ENCODE measurements at regions not wholly inside any gene's neighbourhood (a gene's known extent, or its start where the extent isn't known, plus 50 kb on each side); places are given as distances from the start of the nearest gene placed in this dataset.

DNA sequence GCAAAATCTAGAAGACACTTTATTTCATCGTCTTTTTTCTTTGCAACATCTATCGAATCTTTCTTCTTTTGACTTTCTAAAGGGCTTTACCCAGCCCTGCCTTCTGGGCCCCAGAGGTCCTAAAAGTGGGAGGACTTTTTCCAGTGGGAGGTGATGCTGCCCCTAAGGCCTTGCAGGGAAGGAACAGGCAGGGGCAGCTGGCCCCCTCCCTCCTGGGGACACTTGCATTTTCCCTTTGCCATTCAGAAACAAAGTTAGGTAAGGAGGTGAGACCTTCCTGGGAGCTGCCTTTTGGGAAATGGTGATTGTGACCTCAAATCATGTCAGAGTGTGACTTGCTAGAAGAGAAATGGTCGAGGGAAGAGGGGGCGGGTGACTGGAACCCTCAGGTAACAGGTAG, 132.7 kb downstream of the GLI2 start:
- H3K4me3 ChIP-seq (ENCODE audit: low read depth, low read length) = no peak overlapping the region

GRCh38 chr2:120869036-120869729, 133.5 kb downstream of the GLI2 start:
- DNase-seq (ENCODE audit: low read depth) = no peak
- TF ChIP-seq, protein P1, sequence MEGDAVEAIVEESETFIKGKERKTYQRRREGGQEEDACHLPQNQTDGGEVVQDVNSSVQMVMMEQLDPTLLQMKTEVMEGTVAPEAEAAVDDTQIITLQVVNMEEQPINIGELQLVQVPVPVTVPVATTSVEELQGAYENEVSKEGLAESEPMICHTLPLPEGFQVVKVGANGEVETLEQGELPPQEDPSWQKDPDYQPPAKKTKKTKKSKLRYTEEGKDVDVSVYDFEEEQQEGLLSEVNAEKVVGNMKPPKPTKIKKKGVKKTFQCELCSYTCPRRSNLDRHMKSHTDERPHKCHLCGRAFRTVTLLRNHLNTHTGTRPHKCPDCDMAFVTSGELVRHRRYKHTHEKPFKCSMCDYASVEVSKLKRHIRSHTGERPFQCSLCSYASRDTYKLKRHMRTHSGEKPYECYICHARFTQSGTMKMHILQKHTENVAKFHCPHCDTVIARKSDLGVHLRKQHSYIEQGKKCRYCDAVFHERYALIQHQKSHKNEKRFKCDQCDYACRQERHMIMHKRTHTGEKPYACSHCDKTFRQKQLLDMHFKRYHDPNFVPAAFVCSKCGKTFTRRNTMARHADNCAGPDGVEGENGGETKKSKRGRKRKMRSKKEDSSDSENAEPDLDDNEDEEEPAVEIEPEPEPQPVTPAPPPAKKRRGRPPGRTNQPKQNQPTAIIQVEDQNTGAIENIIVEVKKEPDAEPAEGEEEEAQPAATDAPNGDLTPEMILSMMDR (IDR thresholded peaks at IDR 0.05; ENCODE audit: control insufficient read depth, extremely low read depth, insufficient read depth) = no peak
- no peak overlapping the region for H3K4me3 ChIP-seq (ENCODE audit: low read depth, low read length)

More for the DNA sequence above, 132.7 kb downstream of the GLI2 start:
- TF ChIP-seq, protein P1 (IDR thresholded peaks at IDR 0.05; ENCODE audit: control insufficient read depth, extremely low read depth, insufficient read depth) = no peak
- DNase-seq (ENCODE audit: low read depth) = no peak

- TF ChIP-seq, protein P1 (IDR thresholded peaks at IDR 0.05; ENCODE audit: control insufficient read depth, extremely low read depth, insufficient read depth) = no peak
- H3K4me3 ChIP-seq (ENCODE audit: low read depth, low read length) = no peak overlapping the region
Measured at GRCh38 chr2:120869730-120870466, 134.2 kb downstream of the GLI2 start.

DNA sequence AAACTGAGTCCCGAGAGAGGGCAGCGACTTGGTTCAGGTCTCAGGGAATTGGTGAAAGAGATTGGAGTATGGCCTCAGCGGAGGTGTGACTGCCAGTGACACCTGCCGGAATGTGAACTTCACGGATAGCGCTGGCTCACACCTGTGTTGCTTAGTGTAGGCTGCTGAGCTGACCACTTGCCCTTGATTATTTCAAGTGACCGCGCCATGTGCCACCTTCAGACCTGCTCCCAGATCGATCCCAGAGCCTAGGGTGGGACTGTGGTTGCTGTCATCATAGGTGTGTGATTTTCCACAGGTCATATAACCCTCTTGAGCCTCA, 134.8 kb downstream of the GLI2 start:
- TF ChIP-seq, protein P1 (IDR thresholded peaks at IDR 0.05; ENCODE audit: control insufficient read depth, extremely low read depth, insufficient read depth) = no peak
- no peak overlapping the region for H3K4me3 ChIP-seq (ENCODE audit: low read depth, low read length)
- no peak for DNase-seq (ENCODE audit: low read depth)

More at GRCh38 chr2:120869730-120870466, 134.2 kb downstream of the GLI2 start:
- DNase-seq (ENCODE audit: low read depth) = no peak

DNA sequence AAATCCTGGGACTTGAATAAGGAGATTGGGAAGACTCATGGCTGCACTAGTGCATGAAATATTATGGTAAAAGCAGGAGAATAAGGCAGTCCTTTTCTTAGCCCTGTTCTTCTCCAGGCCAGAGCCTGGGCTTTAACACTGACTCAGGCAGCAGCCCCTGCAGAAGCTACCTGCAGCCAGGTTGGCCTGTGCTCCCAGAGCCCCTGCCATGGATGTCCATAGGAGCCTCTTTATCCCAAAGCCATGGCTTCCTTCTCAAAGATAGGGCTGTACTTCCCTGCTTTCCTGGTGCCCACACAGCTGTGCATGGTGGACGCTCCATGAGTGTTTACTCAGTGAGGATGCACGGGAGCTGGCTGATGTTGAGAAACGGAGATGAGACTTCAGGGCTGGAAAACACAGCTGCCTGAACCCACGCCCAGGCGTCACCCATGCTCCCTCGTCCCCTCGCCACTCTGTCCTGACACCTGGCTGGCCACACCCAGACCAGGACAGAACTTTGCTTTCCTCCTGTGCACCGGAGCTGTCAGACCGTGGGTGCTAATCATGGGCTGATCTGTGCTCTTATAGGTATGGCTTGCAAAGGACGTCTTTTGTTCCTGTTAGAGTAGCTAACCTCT, 135.5 kb downstream of the GLI2 start:
- DNase-seq (ENCODE audit: low read depth) = no peak
- TF ChIP-seq, protein P1 (IDR thresholded peaks at IDR 0.05; ENCODE audit: control insufficient read depth, extremely low read depth, insufficient read depth) = no peak
- no peak overlapping the region for H3K4me3 ChIP-seq (ENCODE audit: low read depth, low read length)

DNA sequence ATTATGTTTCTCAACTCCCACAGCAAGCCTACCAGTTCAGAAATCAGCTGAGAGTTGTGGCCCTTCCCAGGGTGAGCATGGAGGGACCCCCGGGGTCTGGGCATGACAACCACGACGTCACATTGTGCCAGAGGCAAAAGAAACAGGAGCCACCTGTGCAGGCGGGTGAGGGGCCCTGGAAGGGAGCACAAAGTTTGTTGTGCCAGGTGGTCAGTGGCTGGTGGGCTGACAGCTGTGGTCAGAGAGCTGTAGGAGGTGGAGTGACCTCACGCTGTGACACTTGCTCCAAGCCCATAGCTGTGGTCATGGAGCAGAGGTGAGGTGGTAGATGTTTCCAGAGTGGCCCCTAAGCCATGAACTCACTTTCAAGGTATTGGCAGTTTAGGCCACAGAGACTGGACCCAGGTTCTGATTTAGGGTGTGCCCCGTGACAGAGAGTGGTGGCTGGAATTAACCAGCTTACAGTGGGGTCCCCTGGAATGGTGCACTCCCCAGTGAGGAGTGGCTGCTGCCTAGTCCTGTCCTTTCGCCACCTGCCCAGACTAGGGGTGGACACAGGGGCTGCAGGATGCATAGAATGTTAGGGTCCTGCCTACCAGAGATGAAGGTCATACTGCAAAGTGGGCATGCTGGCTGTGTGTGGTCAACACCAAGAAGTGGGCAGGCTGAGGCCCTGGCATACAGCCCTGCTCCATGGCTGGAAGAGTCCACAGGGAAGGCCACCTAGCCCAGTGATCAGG, 136.4 kb downstream of the GLI2 start:
- no peak overlapping the region for H3K4me3 ChIP-seq (ENCODE audit: low read depth, low read length)
- TF ChIP-seq, protein P1 (IDR thresholded peaks at IDR 0.05; ENCODE audit: control insufficient read depth, extremely low read depth, insufficient read depth) = no peak
- DNase-seq (ENCODE audit: low read depth) = no peak

Data from LNCaP clone FGC (cell line).